ENCODE measurements at regions not wholly inside any gene's neighbourhood (a gene's known extent, or its start where the extent isn't known, plus 50 kb on each side); places are given as distances from the start of the nearest gene placed in this dataset.

- TF ChIP-seq, protein P1, sequence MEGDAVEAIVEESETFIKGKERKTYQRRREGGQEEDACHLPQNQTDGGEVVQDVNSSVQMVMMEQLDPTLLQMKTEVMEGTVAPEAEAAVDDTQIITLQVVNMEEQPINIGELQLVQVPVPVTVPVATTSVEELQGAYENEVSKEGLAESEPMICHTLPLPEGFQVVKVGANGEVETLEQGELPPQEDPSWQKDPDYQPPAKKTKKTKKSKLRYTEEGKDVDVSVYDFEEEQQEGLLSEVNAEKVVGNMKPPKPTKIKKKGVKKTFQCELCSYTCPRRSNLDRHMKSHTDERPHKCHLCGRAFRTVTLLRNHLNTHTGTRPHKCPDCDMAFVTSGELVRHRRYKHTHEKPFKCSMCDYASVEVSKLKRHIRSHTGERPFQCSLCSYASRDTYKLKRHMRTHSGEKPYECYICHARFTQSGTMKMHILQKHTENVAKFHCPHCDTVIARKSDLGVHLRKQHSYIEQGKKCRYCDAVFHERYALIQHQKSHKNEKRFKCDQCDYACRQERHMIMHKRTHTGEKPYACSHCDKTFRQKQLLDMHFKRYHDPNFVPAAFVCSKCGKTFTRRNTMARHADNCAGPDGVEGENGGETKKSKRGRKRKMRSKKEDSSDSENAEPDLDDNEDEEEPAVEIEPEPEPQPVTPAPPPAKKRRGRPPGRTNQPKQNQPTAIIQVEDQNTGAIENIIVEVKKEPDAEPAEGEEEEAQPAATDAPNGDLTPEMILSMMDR (IDR thresholded peaks at IDR 0.05; ENCODE audit: insufficient read depth, low read length) = peak; percentile 48
- TF ChIP-seq GABPA (IDR thresholded peaks at IDR 0.05; ENCODE audit: low read depth) (no peak), SPI1 (IDR thresholded peaks at IDR 0.05; ENCODE audit: borderline replicate concordance, low read depth) (peak; percentile 29; the same call in 1 of the 2 replicates)
- DNase-seq (ENCODE audit: low read depth in 1 of 2, low spot score in 1 of 2) = peak; percentile 22 to 38
- Histone ChIP-seq H3K27ac (replicated peaks) (no peak overlapping the region), H3K27me3 (ENCODE audit: insufficient read depth, poor library complexity, severe bottlenecking) (peaks cover 3% of the 10 kb centered on the region), H3K4me3 (replicated peaks; ENCODE audit: insufficient read depth, low read length) (no peak overlapping the region)
Observed at GRCh38 chr11:113532697-113533424, 57.7 kb upstream of the DRD2 start.

GRCh38 chr11:113531575-113532451 is 56.6 kb upstream of the DRD2 start:
- no peak overlapping the region for H3K27ac ChIP-seq (replicated peaks)

GRCh38 chr11:113531083-113531482 is 55.9 kb upstream of the DRD2 start:
- TF ChIP-seq GABPA (IDR thresholded peaks at IDR 0.05; ENCODE audit: low read depth) = no peak
- TF ChIP-seq, protein P1 (IDR thresholded peaks at IDR 0.05; ENCODE audit: insufficient read depth, low read length) = no peak
- no peak for TF ChIP-seq POLR2AphosphoS5 (IDR thresholded peaks at IDR 0.05; ENCODE audit: low read depth)
- no peak for TF ChIP-seq REST (IDR thresholded peaks at IDR 0.05; ENCODE audit: insufficient replicate concordance, low read depth)
- Histone ChIP-seq H3K27ac (replicated peaks) (no peak overlapping the region), H3K4me3 (replicated peaks; ENCODE audit: insufficient read depth, low read length) (no peak overlapping the region), H3K27me3 (ENCODE audit: insufficient read depth, poor library complexity, severe bottlenecking) (peaks cover 4% of the 10 kb centered on the region)
- no peak for DNase-seq (ENCODE audit: low read depth in 1 of 2, low spot score in 1 of 2)

More at GRCh38 chr11:113531575-113532451, 56.6 kb upstream of the DRD2 start:
- H3K27me3 ChIP-seq (ENCODE audit: insufficient read depth, poor library complexity, severe bottlenecking) = peaks cover 4% of the 10 kb centered on the region
- H3K4me3 ChIP-seq (replicated peaks; ENCODE audit: insufficient read depth, low read length) = no peak overlapping the region
- TF ChIP-seq, protein P1 (IDR thresholded peaks at IDR 0.05; ENCODE audit: insufficient read depth, low read length) = no peak
- TF ChIP-seq GABPA (IDR thresholded peaks at IDR 0.05; ENCODE audit: low read depth) = no peak
- no peak for TF ChIP-seq REST (IDR thresholded peaks at IDR 0.05; ENCODE audit: insufficient replicate concordance, low read depth)
- TF ChIP-seq POLR2AphosphoS5 (IDR thresholded peaks at IDR 0.05; ENCODE audit: low read depth) = no peak
- TF ChIP-seq SPI1 (IDR thresholded peaks at IDR 0.05; ENCODE audit: borderline replicate concordance, low read depth) = no peak
- no peak for DNase-seq (ENCODE audit: low read depth in 1 of 2, low spot score in 1 of 2)

Measured in HL-60 (cell line).